RCC 7860 (cell line): ENCODE measurements at regions not wholly inside any gene's neighbourhood (a gene's known extent, or its start where the extent isn't known, plus 50 kb on each side); places are given as distances from the start of the nearest gene placed in this dataset.
"Not testable (repeated sequence)": the region's sequence is repeated elsewhere in the genome, so short reads cannot be mapped to it uniquely, and the experiment has no call there.

Source experiments
- DNase-seq: peaks from one replicate; pipeline ENCODE4 v3.0.0-alpha.2; 2015; ENCODE audit warnings: low spot score
- FAIRE-seq: peaks from 2 replicates; lab custom pipeline; 2012; peaks lifted over from hg19 to GRCh38; lab: Jason Lieb, UNC

GRCh38 chr1:214136324-214136919, 144.5 kb upstream of the SMYD2 start:
- DNase-seq = no peak
- FAIRE-seq = no peak

DNA sequence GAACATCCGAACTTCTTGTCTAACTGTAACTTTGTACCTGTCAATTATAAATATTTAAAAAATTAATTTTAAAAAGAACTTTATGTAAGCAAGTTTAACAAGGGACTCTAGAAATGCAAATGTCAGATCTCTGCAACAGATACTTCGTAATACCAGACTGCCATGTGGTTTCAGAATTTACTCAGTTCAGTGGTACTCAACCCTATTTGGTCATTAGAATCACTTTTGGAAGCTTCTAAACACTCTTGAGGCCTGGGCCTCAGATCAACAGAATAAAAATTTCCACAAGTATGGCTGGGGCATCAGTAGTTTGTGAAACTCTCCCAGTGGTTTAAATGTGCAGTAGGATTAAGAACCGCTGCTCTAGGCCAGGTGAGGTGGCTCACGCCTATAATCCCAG, 139.5 kb upstream of the SMYD2 start:
- no peak for FAIRE-seq
- DNase-seq = no peak

- DNase-seq (no peak), FAIRE-seq (no peak)
These were observed 137.7 kb upstream of the SMYD2 start for GRCh38 chr1:214143006-214143992.

GRCh38 chr1:214144521-214144920, 136.4 kb upstream of the SMYD2 start:
- not testable (repeated sequence) for DNase-seq, FAIRE-seq

GRCh38 chr1:214146523-214146922, 134.4 kb upstream of the SMYD2 start:
- FAIRE-seq (no peak), DNase-seq (no peak)

DNA sequence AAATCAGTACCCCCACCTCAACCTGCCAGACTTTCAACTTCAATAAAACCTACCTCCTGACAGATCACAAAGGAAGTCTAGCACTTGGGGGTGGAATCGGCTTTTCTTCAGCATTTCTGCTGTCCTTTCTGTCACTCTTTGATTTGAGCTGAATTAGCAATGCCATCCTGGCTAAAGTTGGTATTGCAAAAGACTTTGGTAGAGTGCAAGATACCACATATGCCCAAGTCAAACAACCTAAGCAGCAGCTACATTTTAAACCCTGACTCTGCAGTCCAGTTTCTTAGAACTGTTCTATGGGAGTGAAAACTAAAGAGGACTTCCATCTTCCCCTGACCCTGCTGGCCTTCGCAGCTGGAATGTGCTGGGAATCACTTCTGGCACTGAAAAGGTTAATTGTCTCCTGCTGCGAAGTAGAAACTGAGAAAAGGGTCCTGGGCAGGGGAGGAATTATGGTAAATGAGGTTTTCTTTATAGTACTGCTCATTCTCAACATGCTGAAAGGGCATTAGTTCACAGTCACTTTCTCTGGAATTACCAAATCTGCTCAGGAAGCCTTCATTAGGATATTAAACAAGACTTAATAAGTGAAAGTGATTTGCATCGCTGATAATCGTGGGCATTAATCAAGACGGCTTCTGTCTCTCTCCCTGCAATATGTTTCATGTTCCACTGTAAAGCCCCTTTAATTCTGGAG, 126.2 kb upstream of the SMYD2 start:
- FAIRE-seq = no peak
- no peak for DNase-seq

DNA sequence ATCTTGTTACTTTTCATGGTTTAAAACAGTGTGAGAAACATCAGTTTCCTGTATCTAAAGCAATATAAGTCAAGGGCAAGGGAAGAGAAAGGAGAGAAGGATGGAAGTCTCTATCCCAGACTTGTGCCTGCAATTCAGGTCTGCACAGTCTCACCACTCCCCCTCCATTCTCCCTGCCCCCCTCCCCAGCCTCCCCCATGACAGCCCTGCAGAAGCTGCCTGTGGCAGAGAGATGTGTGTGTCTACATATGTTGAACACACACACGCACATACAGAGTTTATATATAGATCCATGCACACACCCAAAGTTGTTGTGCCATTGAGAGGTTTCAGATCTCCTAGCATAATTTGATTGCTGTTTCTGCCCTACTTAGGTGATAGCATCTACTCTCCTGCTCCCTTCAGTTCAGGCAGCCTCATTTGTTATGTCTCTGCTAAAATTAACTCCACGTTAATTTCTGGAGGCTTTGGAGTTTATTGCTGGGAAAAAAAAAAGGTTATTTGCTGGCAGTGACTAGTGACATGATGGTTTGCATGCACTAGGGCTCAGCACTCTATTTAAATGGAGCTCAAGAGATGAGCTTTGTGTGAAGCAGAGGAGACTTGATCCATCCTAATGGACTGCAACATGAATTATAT, 124.9 kb upstream of the SMYD2 start:
- no peak for DNase-seq
- no peak for FAIRE-seq

DNA sequence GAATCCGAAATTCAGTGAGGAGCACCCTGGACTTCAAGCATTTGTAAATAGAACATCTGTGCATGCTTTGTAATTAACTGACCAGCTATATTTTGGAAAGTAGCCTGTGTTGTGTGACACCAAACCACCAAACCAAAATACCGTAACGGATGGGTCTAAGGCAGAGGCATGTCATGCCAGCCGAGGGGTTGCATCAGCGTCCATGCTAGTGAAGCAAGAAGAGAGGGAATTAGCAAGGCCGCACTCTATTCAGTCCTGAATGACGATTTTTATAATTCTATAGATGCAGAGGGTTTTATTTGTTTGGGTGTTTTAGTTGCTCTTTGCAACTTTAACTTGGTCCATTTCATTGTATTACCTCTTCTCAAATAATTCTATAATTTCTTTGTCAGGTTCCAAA, 116.8 kb upstream of the SMYD2 start:
- FAIRE-seq = no peak
- no peak for DNase-seq

GRCh38 chr1:214165850-214166374, 115.0 kb upstream of the SMYD2 start:
- DNase-seq (no peak), FAIRE-seq (no peak)

GRCh38 chr1:214174508-214175199, 106.3 kb upstream of the SMYD2 start:
- DNase-seq (no peak), FAIRE-seq (no peak)

DNA sequence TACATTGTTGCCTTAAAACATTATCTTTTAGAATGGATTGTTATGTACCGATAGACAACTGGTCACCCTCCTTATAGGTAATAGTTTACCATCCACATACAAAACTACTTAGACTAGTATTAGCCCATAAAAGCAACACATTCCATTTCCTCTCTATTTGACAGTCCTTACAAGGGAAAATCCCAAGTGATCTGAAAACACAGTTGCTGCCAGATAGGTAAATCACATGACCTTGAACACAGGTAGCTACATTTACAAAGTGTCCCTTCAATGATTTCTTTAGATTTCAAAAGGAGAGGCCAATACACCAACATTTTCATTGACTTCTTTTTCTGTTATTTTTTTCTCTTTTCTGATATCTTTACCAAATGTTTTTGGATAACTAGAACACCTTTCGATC, 102.9 kb upstream of the SMYD2 start:
- no peak for FAIRE-seq
- DNase-seq = no peak

- FAIRE-seq (no peak), DNase-seq (no peak)
These were observed 96.0 kb upstream of the SMYD2 start for GRCh38 chr1:214184992-214185391.

- DNase-seq = no peak
These were observed 94.7 kb upstream of the SMYD2 start for GRCh38 chr1:214186103-214186824.

DNA sequence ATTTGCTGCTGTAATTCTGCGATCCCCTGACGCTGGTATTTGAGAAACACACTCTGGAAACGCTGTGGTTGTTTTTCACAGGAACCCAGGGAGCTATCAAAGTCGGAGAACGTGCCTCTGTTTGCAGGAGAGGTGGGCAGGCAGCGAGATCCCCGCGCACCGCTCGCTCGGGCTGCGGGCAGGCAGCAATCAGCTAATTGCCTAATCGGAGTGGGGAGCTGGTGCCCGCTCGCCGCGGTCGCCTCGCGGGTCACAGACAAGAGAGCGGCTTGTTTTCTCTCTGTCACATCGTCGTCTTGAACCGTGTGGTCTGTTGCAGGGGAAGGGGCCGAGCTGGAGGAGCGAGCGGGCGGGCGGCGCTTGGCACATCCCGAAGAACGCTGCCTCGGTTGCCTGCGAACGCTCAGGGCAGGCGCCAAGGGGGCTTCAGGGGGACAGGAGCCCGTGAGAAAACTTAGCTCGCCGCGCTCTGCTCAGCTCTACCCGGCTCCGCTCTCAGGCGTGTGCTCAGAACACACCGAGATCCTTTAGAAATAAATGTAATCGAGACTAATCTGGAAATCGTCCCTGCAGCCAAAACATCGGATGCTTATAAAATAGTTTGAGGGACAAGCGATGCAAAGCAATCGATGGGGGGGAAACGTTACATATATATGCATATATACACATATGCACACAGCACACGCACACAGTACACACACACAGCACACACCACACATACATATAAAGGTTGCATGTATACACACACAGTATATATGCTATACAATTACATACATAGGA, 93.6 kb upstream of the SMYD2 start:
- no peak for FAIRE-seq
- DNase-seq = no peak

More at GRCh38 chr1:214186103-214186824, 94.7 kb upstream of the SMYD2 start:
- no peak for FAIRE-seq

DNA sequence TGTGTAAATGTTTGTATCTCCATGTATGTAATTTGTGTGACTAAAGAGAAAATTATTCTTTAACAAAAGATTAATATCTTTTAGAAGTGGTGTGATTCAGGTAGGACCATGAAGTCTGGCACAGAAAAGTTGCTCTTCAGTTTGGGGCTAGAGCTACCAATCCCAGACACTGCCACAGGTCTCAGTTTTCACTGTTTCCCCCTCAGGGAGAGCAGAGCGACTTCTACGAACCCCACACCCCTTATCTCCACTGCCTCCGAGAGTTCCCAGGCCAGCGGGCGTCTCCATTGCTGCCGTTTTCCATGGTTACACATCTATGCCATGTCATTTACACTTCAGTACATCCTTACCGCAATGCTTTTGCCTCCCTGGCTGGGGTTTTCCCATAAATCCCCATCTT, 93.0 kb upstream of the SMYD2 start:
- no peak for FAIRE-seq

GRCh38 chr1:214188835-214189234, 92.1 kb upstream of the SMYD2 start:
- FAIRE-seq (no peak), DNase-seq (no peak)

More for the DNA sequence above, 93.0 kb upstream of the SMYD2 start:
- DNase-seq = no peak

GRCh38 chr1:214192825-214193643, 87.9 kb upstream of the SMYD2 start:
- DNase-seq (no peak), FAIRE-seq (no peak)

DNA sequence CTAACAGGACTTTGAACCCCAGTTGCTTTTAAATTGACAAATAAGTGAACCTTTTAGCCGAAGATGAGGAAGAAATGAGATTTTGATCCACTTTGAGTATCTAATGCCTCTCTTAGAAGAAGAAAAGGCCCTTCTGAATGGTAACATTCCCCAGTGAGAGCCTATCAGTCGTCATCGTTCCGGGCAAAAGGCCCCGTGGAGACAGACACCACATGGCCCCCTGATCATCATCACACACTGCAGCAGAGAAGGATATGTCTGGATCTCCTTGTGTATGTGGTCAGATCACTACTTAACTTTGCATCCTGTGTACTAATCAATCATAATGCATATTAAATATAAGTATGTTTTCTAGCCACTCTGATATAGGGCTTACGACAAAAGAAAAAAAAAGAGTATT, 87.3 kb upstream of the SMYD2 start:
- no peak for FAIRE-seq

More for the DNA sequence above, 87.3 kb upstream of the SMYD2 start:
- no peak for DNase-seq
